IPS-18c (cell line): ENCODE measurements at regions not wholly inside any gene's neighbourhood (a gene's known extent, or its start where the extent isn't known, plus 50 kb on each side); places are given as distances from the start of the nearest gene placed in this dataset.

Source experiments
- H3K4me3 ChIP-seq: 2 replicates; pipeline ENCODE4 v1.7.0; 2013; ENCODE audit warnings: low read depth, mild to moderate bottlenecking, low read length, moderate library complexity; ENCODE audit not compliant: insufficient read depth
- H3K9me3 ChIP-seq: one replicate; pipeline ENCODE4 v1.6.1; 2013; ENCODE audit warnings: mild to moderate bottlenecking, low read length, moderate library complexity; ENCODE audit not compliant: control insufficient read depth, insufficient read depth

- Histone ChIP-seq H3K9me3 (peaks cover 6% of the 10 kb centered on the region), H3K4me3 (no peak overlapping the region)
Observed at GRCh38 chr7:8922726-8923125, 489.3 kb downstream of the NXPH1 start.

DNA sequence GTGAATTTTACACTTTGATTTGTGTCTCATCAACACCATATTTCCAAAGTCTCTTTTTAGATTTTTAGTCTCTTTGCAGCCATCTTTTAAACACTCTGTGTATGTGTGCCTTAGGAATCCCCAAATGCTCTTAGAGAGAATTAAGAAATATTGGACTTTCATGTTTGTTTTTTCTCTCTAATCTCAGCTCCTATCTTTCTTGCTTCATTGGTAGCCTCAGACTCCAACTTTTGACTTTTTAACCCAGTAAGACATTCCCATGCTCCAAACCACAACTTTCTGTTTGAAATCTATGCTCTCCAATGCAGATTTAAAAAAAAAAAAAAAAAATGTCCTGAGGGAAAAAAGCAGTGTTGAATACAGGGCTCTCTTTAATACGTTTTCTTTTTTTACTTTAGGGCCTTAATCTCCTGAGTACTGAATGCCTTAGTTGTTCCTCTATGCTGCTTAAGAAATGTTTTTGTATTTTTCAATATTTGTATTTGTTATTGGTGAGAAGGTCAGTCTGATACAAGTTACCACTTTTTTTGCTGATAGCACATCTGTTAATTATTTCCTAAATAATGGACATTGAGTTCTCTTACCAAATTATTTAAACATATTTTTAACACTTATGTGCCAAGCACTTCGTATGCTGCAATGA lies 489.9 kb downstream of the NXPH1 start:
- H3K9me3 ChIP-seq, result peaks cover 6% of the 10 kb centered on the region
- no peak overlapping the region for H3K4me3 ChIP-seq

- Histone ChIP-seq H3K9me3 (no peaks in the 10 kb centered on the region), H3K4me3 (no peak overlapping the region)
Observed at GRCh38 chr7:8931906-8932646, 498.7 kb downstream of the NXPH1 start.

DNA sequence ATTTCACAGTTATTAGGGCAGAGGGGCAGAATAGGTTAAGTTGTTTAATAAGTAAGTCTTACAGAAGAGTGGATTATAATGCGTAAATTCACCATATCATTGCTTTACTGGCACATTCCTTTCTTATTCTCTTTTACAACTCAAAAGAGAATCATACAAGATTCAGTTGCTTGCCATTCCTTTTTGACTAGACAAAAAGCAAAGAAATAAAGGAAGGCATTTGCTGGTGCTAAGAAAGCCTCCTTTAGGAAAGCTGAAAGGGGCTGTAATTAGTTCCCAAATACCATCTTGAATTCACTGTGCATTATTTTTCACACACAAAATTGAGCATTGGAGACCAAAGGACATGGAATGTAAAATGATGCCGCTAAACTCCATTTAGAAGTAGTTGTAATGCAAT lies 499.3 kb downstream of the NXPH1 start:
- H3K9me3 ChIP-seq, result no peaks in the 10 kb centered on the region

DNA sequence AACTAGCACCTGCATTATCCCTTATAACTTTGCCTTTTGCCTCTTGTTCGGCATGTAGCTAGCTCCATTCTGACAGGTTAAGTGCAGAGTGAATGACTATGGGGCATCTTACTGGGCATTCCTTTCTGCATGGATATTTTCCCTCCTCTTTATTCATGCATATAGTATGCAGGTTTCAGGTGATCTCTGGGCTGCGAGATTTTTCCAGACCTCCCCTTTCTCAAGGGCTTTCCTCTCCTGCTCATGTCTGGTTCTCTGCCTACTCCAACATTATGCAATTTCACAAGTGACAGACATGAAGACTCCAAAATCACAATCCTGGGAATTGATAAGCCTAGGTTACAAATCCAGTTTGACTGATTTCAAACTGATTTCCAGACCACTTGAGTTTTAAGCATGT lies 503.8 kb downstream of the NXPH1 start:
- Histone ChIP-seq H3K4me3 (no peak overlapping the region), H3K9me3 (no peaks in the 10 kb centered on the region)

More for the DNA sequence above, 499.3 kb downstream of the NXPH1 start:
- no peak overlapping the region for H3K4me3 ChIP-seq

DNA sequence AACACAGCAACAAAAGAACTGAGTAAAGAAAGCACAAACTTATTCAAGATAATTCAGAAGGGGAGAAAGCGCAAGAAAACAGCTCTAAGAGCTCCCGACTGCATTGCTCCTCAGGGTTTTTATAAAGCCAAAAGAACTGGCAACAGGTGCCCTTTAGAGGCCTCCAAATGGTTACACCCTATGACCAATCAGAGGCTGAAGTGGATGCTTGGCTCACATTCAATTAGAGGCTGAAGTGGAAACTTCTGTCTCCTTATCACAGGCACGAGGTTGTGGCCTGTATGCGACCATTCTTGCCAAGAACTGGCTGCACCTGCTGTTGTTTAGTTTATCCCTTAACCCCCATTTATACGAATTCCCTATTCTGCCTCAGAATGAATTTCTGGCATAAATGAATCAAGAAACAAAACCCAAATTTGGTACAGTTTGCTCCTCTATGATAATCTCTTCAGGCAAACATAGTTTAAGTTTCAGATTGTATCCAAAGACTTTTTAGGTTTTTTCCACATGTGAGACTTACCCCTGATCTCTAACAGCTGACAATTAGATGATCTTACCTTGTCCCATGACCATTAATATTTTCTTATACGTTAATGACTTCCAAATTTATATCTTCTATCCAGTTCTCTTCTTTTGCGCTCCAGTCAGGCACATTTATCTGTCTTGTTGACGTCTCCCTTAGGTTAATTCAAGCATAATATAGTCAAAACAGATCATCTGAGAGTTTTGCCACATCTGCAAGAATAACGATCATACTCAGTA lies 504.8 kb downstream of the NXPH1 start:
- no peaks in the 10 kb centered on the region for H3K9me3 ChIP-seq
- no peak overlapping the region for H3K4me3 ChIP-seq

DNA sequence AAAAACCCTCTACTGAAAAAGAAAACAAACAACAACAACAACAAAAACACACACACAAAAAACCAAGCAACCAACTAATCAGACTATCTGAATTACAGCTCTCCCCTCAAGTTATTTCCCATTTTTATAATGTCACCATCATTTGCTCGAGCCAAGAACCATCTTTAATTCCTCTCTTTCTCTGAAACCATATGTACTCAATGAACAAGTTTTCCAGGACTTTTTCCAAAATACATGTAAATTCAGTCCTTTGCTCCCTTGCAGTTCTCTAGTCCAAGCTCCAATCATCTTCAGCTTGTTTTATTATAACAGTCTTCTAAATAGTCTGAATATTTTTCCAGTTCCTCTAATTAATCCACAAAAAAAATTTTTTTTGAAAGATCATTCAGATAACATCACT lies 506.0 kb downstream of the NXPH1 start:
- H3K9me3 ChIP-seq, result no peaks in the 10 kb centered on the region
- H3K4me3 ChIP-seq, result no peak overlapping the region

GRCh38 chr7:8963722-8964121 lies 530.3 kb downstream of the NXPH1 start:
- H3K9me3 ChIP-seq, result no peaks in the 10 kb centered on the region
- H3K4me3 ChIP-seq, result no peak overlapping the region

GRCh38 chr7:8965177-8965576 lies 531.8 kb downstream of the NXPH1 start:
- no peak overlapping the region for H3K4me3 ChIP-seq
- no peaks in the 10 kb centered on the region for H3K9me3 ChIP-seq

DNA sequence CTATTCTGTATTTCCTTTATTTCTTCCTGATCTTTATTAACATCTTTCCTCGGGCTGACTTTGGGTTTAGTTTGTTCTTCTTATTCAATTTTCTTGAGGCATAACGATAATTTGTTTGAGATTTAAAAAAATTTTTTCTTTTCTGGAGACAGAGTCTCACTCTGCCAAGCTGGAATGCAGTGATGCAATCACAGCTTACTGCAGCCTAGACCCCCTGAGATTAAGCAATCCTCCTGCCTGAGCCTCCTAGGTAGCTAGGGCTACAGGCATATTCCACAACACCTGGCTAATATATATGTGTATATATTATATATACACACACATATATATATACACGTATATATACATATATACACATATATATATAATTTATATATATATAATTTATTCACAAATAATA lies 540.2 kb downstream of the NXPH1 start:
- Histone ChIP-seq H3K9me3 (no peaks in the 10 kb centered on the region), H3K4me3 (no peak overlapping the region)

DNA sequence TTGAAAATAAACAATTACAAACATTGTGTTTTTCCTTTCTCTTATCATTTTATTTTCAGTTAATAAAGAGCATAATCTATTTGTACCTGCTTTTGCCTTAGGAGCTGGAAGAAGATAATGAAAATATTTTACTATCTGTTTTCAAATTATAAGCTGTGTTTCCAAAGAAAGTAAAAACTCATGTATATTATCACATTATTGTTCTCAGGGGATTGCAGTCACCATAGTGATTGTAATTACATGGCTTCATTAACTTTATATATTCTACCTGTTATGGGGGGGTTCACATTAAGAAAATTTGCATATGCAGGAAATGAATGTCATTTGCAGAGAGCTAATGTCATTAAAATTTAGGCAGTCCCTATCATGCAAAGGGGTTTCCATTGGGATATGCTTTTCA lies 542.3 kb downstream of the NXPH1 start:
- Histone ChIP-seq H3K4me3 (no peak overlapping the region), H3K9me3 (no peaks in the 10 kb centered on the region)

DNA sequence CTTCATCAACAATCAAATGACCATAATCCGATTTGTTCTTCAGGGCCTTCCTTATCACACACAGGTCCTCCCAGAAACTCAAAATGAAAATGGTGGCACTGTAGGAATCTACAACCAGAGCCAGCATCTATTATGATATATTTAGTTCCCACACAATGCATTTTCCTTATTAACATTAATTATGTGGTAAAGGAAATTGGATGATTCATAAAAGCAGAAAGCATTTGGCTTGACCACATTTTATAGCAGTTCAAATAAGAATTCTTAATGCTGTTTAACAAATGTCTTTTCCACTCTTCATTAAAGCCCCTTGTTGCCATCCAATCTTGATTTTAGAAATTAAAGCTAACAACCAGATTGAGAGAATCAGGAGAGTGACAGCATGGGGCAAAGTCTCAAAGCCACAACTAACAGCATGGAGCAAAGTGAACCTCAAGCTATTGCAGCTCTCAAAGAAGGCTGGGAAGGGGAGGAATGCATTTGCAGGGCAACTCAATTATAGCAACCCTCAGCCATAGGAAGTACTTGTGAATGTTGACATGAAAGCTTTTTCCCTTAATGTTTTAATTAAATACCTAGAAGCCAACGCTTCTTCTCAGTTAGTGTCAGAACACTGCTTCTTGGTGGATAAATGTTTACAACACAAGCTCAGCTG lies 549.1 kb downstream of the NXPH1 start:
- Histone ChIP-seq H3K9me3 (no peaks in the 10 kb centered on the region), H3K4me3 (no peak overlapping the region)

- H3K9me3 ChIP-seq, result no peaks in the 10 kb centered on the region
Observed at GRCh38 chr7:8985255-8985654, 551.8 kb downstream of the NXPH1 start.

DNA sequence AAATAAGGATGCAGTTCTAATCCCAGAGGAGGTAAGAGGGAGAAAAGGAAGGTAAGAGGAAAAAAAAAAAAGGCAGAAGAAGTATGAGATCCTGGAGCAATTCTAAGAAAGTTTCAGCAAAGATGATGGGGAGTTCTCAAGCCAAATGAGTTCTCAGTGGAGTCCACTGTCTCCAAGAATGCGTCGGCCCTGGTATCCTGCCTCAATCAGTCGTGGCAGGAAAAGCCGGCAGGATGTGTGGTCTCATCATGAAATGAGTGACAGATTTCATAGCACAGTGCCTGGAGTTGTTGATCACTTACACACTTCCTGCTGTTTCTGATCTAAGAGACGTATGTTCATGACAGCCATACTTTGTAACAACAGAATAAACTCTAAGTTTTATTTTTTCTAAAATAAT lies 554.9 kb downstream of the NXPH1 start:
- Histone ChIP-seq H3K9me3 (no peaks in the 10 kb centered on the region), H3K4me3 (no peak overlapping the region)

More at GRCh38 chr7:8985255-8985654, 551.8 kb downstream of the NXPH1 start:
- no peak overlapping the region for H3K4me3 ChIP-seq

DNA sequence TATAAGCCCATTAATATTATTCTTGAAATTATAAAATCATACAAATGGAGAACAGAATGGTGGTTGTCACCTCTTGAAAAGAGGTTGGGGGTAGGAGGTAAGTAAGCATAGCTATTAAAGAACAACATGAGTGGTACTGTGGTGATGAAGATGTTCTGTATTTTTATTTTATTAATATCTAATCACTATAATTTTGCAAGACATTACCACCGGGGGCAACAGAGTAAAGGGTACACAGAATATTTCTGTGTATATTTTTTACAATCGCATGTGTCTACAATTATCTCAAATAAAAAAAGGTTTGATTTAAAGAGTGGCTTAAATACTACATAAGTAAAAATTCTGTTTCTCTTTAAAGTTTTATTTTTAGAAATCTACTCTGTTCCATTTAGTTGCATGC lies 557.8 kb downstream of the NXPH1 start:
- Histone ChIP-seq H3K9me3 (no peaks in the 10 kb centered on the region), H3K4me3 (no peak overlapping the region)

- no peaks in the 10 kb centered on the region for H3K9me3 ChIP-seq
Observed at GRCh38 chr7:8998762-8999161, 565.4 kb downstream of the NXPH1 start.

GRCh38 chr7:9013940-9014339 lies 580.5 kb downstream of the NXPH1 start:
- Histone ChIP-seq H3K4me3 (no peak overlapping the region), H3K9me3 (no peaks in the 10 kb centered on the region)

More at GRCh38 chr7:8998762-8999161, 565.4 kb downstream of the NXPH1 start:
- no peak overlapping the region for H3K4me3 ChIP-seq

- Histone ChIP-seq H3K9me3 (no peaks in the 10 kb centered on the region), H3K4me3 (no peak overlapping the region)
Observed at GRCh38 chr7:9017286-9017685, 583.9 kb downstream of the NXPH1 start.
